Thyroid gland (tissue), 4 donors: ENCODE measurements at regions not wholly inside any gene's neighbourhood (a gene's known extent, or its start where the extent isn't known, plus 50 kb on each side); places are given as distances from the start of the nearest gene placed in this dataset.

Experiments used
- DNase-seq, 2 donors: peaks; one replicate each; pipeline ENCODE4 v3.0.0-alpha.2; 2019
- H3K27ac ChIP-seq, 3 donors: fragments of 200-600 bp; sonication (generic); 1 replicate in 2 of 3; 2 replicates in 1 of 3; pipeline ENCODE4 v1.5.1; 2016 to 2019; ENCODE audit warnings: mild to moderate bottlenecking in 1 of 3, moderate library complexity in 1 of 3
- H3K27me3 ChIP-seq: fragments of 200-600 bp; sonication (generic); one replicate; pipeline ENCODE4 v1.5.1; 2019
- H3K36me3 ChIP-seq, 2 donors: fragments of 200-600 bp; sonication (generic); one replicate each; pipeline ENCODE4 v1.5.1; 2016 to 2019
- H3K4me1 ChIP-seq, 2 donors: fragments of 200-600 bp; sonication (generic); one replicate each; pipeline ENCODE4 v1.5.1; 2017 to 2019
- H3K4me3 ChIP-seq, 3 donors: fragments of 200-600 bp; sonication (generic); replicated peaks in 1 of 3; 1 replicate in 2 of 3; 2 replicates in 1 of 3; pipeline ENCODE4 v1.5.1; 2016; ENCODE audit warnings: mild to moderate bottlenecking in 1 of 3
- H3K9me3 ChIP-seq: fragments of 200-600 bp; sonication (generic); one replicate; pipeline ENCODE4 v1.5.1; 2017
- POLR2A ChIP-seq, 2 donors: fragments of 450-650 bp; IDR thresholded peaks; one replicate each; pipeline ENCODE4 v1.6.1; 2017; ENCODE audit warnings: antibody characterized with exemption in 2 of 2, mild to moderate bottlenecking in 2 of 2, moderate library complexity in 1 of 2
- WGBS, 2 donors: methylation state at CpG; one replicate each; pipeline ENCODE4 v1.1.5; 2017; 5-methylcytosine and 5-hydroxymethylcytosine counted together
- intact Hi-C: fragments of 100-400 bp; cut with DNase I; formaldehyde crosslinking; loops from one replicate; pipeline ENCODE4 v1.15.1; 2023
- TF ChIP-seq, protein P1 (sequence below), 6 experiments: fragments of 200-600 bp in 3 of 6; fragments of 450-650 bp in 3 of 6; sonication (generic) in 3 of 6; IDR thresholded peaks; one replicate each; pipeline ENCODE4 v1.5.1; 2016 to 2019; ENCODE audit warnings: antibody characterized with exemption in 6 of 6, mild to moderate bottlenecking in 2 of 6, inconsistent platforms in 1 of 6, moderate library complexity in 1 of 6

DNA sequence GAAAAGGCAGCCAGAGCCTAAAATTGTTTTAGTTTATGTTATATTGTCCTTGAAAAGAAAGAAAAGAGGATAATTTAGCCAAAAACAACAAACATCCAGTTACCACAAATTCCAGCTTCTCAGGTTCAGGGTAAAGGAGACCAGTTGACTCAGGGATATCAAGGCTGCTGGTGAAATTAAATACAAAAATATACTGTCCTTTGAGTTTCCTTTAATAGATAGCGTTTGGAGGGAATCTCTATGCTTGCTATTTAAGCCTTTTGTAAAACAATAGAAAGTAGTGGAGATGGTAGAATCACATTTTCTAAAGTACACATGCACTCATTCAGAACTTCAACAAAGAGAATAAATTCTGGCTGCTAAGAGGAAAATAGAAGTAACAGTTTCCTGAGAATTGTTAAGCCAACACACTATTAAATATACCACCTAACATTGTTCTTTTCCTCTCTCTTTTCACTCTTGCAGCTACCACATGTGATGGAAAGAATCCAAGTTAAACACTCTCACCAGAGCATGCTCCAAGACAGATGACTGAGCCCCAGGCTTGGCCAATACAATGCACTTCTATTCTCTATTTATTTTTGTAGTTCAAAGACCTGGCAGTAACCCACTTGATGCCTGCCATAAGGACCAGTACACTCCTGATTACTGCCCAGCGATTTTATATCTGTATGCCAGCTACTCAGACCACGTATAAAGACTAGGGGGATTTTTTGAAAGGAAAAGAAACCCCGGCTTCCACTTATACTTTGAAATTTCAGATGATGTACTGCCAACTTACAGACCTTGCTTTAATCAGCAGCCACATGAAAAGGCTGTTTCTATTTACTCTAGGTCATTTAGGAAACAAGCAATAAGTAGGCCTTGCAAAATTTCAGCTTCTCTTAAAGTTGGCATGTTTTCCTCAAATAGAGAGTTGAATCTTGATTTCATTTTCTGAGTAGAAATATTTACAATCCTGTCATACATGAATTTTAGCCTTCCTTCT is 756.9 kb downstream of the FAT4 start:
- no peaks in the 10 kb centered on the region for H3K36me3 ChIP-seq
- H3K4me1 ChIP-seq, result peaks cover 7 to 9% of the 10 kb centered on the region in 2 donors
- TF ChIP-seq POLR2A (IDR thresholded peaks at IDR 0.05), result no peak
- TF ChIP-seq, protein P1, sequence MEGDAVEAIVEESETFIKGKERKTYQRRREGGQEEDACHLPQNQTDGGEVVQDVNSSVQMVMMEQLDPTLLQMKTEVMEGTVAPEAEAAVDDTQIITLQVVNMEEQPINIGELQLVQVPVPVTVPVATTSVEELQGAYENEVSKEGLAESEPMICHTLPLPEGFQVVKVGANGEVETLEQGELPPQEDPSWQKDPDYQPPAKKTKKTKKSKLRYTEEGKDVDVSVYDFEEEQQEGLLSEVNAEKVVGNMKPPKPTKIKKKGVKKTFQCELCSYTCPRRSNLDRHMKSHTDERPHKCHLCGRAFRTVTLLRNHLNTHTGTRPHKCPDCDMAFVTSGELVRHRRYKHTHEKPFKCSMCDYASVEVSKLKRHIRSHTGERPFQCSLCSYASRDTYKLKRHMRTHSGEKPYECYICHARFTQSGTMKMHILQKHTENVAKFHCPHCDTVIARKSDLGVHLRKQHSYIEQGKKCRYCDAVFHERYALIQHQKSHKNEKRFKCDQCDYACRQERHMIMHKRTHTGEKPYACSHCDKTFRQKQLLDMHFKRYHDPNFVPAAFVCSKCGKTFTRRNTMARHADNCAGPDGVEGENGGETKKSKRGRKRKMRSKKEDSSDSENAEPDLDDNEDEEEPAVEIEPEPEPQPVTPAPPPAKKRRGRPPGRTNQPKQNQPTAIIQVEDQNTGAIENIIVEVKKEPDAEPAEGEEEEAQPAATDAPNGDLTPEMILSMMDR (IDR thresholded peaks at IDR 0.05), result no peak
- no peaks in the 10 kb centered on the region for H3K27me3 ChIP-seq
- intact Hi-C loops, result no loop called here
- no peaks in the 10 kb centered on the region for H3K9me3 ChIP-seq
- no peak overlapping the region for H3K4me3 ChIP-seq
- H3K27ac ChIP-seq, result peak overlapping the region in 2 of 3 donors; percentile 11 to 15
- DNase-seq, result peak; percentile 60 to 63
- 11 to 12% methylated on average over 4 of the region's 4 CpGs for WGBS, 2 donors

DNA sequence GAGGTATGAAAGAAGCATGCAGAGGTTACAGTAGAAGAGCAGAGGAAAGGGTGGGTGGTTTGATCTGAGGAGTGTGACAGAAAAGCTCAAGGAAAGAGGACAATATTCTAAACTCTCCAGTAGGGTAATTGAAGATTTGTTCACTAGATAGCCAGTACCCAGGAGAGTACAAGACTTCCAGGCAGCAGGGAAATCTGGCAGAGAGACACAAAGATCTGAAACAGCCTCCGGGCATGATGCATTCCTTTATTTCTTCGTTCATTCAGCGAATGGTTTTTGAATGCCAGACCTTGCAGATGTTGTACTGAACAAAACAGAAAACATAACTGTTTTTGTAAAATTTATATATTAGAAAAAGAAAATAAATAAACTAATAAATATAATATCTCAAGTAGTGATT is 766.6 kb downstream of the FAT4 start:
- WGBS, 2 donors, result 79 to 87% methylated on average over 3 of the region's 3 CpGs
- no peaks in the 10 kb centered on the region for H3K36me3 ChIP-seq
- intact Hi-C loops, result no loop called here

DNA sequence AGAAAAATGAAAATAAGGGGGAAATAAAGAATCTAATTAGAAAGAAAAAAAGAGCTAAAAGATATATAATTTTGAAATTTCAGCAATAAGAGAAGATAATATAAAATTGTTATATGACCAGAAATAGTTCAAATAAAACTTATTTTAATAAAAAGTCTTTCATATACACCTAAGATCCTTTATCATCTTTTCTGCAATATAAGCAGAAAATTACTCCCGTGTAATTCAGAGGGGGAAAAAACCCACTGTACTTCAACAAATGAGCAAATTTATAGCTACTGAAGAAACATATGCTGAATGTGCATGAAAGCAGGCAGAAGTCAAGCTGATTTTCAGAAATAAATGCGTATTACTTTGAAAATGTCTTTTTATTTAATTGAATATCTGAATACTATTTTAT is 771.3 kb downstream of the FAT4 start:
- TF ChIP-seq, protein P1 (IDR thresholded peaks at IDR 0.05), result no peak
- TF ChIP-seq POLR2A (IDR thresholded peaks at IDR 0.05), result no peak
- Histone ChIP-seq H3K27me3 (no peaks in the 10 kb centered on the region), H3K36me3 (no peaks in the 10 kb centered on the region), H3K4me1 (no peaks in the 10 kb centered on the region), H3K27ac (no peak overlapping the region), H3K4me3 (no peak overlapping the region), H3K9me3 (no peaks in the 10 kb centered on the region)
- intact Hi-C loops, result no loop called here
- DNase-seq, result no peak
- WGBS, 2 donors, result 91 to 94% methylated on average over 2 of the region's 2 CpGs

More for the DNA sequence above, 766.6 kb downstream of the FAT4 start:
- Histone ChIP-seq H3K4me1 (no peaks in the 10 kb centered on the region), H3K27ac (no peak overlapping the region), H3K9me3 (no peaks in the 10 kb centered on the region), H3K4me3 (no peak overlapping the region), H3K27me3 (no peaks in the 10 kb centered on the region)
- no peak for DNase-seq
- TF ChIP-seq, protein P1 (IDR thresholded peaks at IDR 0.05), result no peak
- no peak for TF ChIP-seq POLR2A (IDR thresholded peaks at IDR 0.05)

DNA sequence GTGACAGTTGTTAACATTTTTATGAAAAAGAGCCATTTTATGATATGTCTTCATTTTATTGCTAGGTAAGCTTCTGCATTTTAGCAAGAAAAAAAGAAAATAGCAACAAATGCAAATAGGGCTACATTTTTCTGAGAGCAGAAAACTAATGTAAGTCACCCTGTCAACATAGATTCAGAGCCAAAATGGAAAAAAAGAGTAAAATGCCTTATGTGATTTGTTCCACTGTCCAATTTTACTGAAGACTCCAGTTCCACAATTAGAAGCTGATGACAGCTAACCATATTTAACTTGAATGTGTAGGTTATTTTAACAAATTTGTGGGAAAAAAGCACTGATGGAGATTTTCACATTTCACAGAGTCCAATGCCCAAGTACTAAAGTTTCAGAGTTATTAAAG is 772.3 kb downstream of the FAT4 start:
- Histone ChIP-seq H3K9me3 (no peaks in the 10 kb centered on the region), H3K4me3 (no peak overlapping the region), H3K27ac (no peak overlapping the region), H3K4me1 (no peaks in the 10 kb centered on the region), H3K27me3 (no peaks in the 10 kb centered on the region), H3K36me3 (no peaks in the 10 kb centered on the region)
- DNase-seq, result no peak
- TF ChIP-seq, protein P1 (IDR thresholded peaks at IDR 0.05), result no peak
- TF ChIP-seq POLR2A (IDR thresholded peaks at IDR 0.05), result no peak
- intact Hi-C loops, result no loop called here

DNA sequence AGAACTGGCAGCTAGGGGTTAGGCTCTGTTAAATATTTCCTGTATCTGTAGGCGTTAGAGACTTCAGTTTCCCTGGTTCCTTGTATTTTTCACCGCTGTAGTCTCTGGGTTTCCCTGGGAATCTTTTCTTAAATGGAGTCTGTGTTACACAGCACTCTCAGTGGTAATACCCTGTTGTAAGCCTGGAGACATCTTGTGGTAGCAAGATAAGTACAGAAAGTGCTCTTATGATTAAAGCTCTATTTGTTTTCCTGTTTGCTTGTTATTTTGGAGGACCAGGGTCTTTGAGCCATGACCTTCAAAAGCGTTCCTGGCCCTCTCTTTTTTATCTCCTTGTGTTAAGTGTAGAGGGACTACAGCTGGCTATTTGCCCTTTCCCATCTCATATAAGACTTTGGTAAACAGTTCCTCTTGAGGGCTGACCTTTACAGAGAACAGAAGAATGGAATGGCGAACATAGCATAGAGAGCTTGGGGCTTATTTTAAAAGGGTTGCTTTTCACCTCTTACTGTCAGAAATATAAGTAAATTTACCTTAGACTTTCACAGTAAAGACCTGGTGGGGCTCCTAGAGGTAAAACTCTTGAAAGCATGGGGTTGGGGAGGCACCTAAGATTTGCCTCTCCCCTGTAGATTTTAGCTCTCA is 782.5 kb downstream of the FAT4 start:
- no peak overlapping the region for H3K4me3 ChIP-seq
- 67 to 74% methylated on average over 4 of the region's 4 CpGs for WGBS, 2 donors
- H3K27ac ChIP-seq, result no peak overlapping the region
- no peaks in the 10 kb centered on the region for H3K36me3 ChIP-seq
- no peaks in the 10 kb centered on the region for H3K9me3 ChIP-seq
- no peaks in the 10 kb centered on the region for H3K4me1 ChIP-seq
- H3K27me3 ChIP-seq, result no peaks in the 10 kb centered on the region
- intact Hi-C loops, result no loop called here
- DNase-seq, result no peak
- TF ChIP-seq POLR2A (IDR thresholded peaks at IDR 0.05), result no peak
- TF ChIP-seq, protein P1 (IDR thresholded peaks at IDR 0.05), result no peak
